Fibroblast of lung (primary cell): ENCODE measurements at regions not wholly inside any gene's neighbourhood (a gene's known extent, or its start where the extent isn't known, plus 50 kb on each side); places are given as distances from the start of the nearest gene placed in this dataset.

Experiments
- DNase-seq, 2 donors: peaks; one replicate each; pipeline versions ENCODE4 v3.0.0 to v3.0.0-alpha.2; 2010; ENCODE audit warnings: low read depth in 2 of 2
- H2AFZ ChIP-seq: 2 replicates; pipeline ENCODE4 v1.5.1; 2012; ENCODE audit warnings: low read length, control low read depth, inconsistent platforms
- H3K27ac ChIP-seq: 2 replicates; pipeline ENCODE4 v1.5.1; 2011; ENCODE audit warnings: low read length, control low read depth; ENCODE audit not compliant: insufficient read depth
- H3K27me3 ChIP-seq: 2 replicates; pipeline ENCODE4 v1.5.1; 2011; ENCODE audit warnings: mild to moderate bottlenecking, low read length; ENCODE audit not compliant: control insufficient read depth, insufficient read depth
- H3K36me3 ChIP-seq: 2 replicates; pipeline ENCODE4 v1.5.1; 2011; ENCODE audit warnings: low read length; ENCODE audit not compliant: control insufficient read depth, insufficient read depth
- H3K4me1 ChIP-seq: 2 replicates; pipeline ENCODE4 v1.5.1; 2011; ENCODE audit warnings: low read length; ENCODE audit not compliant: control insufficient read depth, insufficient read depth; ENCODE audit errors: extremely low read depth
- H3K4me2 ChIP-seq: 2 replicates; pipeline ENCODE4 v1.5.1; 2011; ENCODE audit warnings: low read length, control low read depth; ENCODE audit not compliant: insufficient read depth; ENCODE audit errors: extremely low read depth
- H3K4me3 ChIP-seq, 4 experiments: fragments of 200-600 bp in 1 of 4; sonication (generic) in 1 of 4; replicated peaks in 1 of 4; 2 replicates each; pipeline ENCODE4 v1.5.1; 2011 to 2016; ENCODE audit warnings: low read length in 4 of 4, low read depth in 3 of 4, mild to moderate bottlenecking in 3 of 4, control low read depth in 2 of 4, inconsistent platforms in 1 of 4, mixed read lengths in 1 of 4; ENCODE audit not compliant: insufficient read depth in 1 of 4; ENCODE audit errors: control extremely low read depth in 1 of 4
- H3K79me2 ChIP-seq: 2 replicates; pipeline ENCODE4 v1.5.1; 2012; ENCODE audit warnings: mild to moderate bottlenecking, low read length, inconsistent platforms; ENCODE audit not compliant: control insufficient read depth, insufficient read depth
- H3K9ac ChIP-seq: 2 replicates; pipeline ENCODE4 v1.5.1; 2011; ENCODE audit warnings: mild to moderate bottlenecking, low read length, control low read depth; ENCODE audit not compliant: insufficient read depth
- H3K9me3 ChIP-seq: 2 replicates; pipeline ENCODE4 v1.5.1; 2012; ENCODE audit warnings: low read depth, low read length; ENCODE audit not compliant: control insufficient read depth, insufficient read depth
- H4K20me1 ChIP-seq: 2 replicates; pipeline ENCODE4 v1.5.1; 2011; ENCODE audit warnings: low read length; ENCODE audit not compliant: control insufficient read depth, insufficient read depth; ENCODE audit errors: extremely low read depth
- EZH2 ChIP-seq: IDR thresholded peaks from 2 replicates; pipeline ENCODE4 v1.5.1; 2012; ENCODE audit warnings: low read length, control low read depth, mild to moderate bottlenecking; ENCODE audit errors: missing control alignments
- TF ChIP-seq, protein P1 (sequence below), 2 donors: IDR thresholded peaks in 1 of 2; conservative IDR thresholded peaks in 1 of 2; 1 replicate in 1 of 2; 2 replicates in 1 of 2; pipeline ENCODE4 v1.5.1; 2011 to 2012; ENCODE audit warnings: low read length in 2 of 2, control low read depth in 1 of 2, inconsistent platforms in 1 of 2, low read depth in 1 of 2, mild to moderate bottlenecking in 1 of 2

DNA sequence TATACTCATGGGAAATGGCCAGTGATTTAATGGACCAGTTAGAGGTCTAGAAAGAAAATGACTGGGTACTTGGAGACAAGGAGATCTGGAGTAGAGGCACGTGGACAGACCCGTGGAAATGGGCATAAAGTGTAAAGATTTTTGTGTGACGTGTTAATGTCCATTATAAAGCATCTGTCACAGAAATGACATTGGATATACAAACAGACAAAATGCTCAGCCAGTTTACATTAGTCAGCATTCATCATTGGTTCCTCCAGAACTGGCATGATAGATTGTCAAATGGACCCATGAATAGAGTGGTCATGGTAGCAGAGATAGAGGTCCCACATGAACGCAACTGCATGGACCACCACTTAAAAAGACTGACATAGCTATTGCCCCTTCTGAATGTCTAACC is 144.1 kb upstream of the GALNT15 start:
- Histone ChIP-seq H3K9me3 (no peaks in the 10 kb centered on the region), H3K36me3 (no peaks in the 10 kb centered on the region), H3K4me1 (peaks cover 2% of the 10 kb centered on the region), H2AFZ (no peak overlapping the region), H3K27me3 (no peaks in the 10 kb centered on the region), H3K27ac (no peak overlapping the region), H3K9ac (no peak overlapping the region), H3K79me2 (no peaks in the 10 kb centered on the region), H4K20me1 (no peaks in the 10 kb centered on the region), H3K4me2 (no peak overlapping the region), H3K4me3 (no peak overlapping the region)
- no peak for DNase-seq
- TF ChIP-seq EZH2, result no peak
- TF ChIP-seq, protein P1, sequence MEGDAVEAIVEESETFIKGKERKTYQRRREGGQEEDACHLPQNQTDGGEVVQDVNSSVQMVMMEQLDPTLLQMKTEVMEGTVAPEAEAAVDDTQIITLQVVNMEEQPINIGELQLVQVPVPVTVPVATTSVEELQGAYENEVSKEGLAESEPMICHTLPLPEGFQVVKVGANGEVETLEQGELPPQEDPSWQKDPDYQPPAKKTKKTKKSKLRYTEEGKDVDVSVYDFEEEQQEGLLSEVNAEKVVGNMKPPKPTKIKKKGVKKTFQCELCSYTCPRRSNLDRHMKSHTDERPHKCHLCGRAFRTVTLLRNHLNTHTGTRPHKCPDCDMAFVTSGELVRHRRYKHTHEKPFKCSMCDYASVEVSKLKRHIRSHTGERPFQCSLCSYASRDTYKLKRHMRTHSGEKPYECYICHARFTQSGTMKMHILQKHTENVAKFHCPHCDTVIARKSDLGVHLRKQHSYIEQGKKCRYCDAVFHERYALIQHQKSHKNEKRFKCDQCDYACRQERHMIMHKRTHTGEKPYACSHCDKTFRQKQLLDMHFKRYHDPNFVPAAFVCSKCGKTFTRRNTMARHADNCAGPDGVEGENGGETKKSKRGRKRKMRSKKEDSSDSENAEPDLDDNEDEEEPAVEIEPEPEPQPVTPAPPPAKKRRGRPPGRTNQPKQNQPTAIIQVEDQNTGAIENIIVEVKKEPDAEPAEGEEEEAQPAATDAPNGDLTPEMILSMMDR (conservative IDR thresholded peaks at IDR 0.05 in 1 of 2, IDR thresholded peaks at IDR 0.05 in 1 of 2; ENCODE audit: low read depth in 1 of 2, low read length in 2 of 2), result no peak

DNA sequence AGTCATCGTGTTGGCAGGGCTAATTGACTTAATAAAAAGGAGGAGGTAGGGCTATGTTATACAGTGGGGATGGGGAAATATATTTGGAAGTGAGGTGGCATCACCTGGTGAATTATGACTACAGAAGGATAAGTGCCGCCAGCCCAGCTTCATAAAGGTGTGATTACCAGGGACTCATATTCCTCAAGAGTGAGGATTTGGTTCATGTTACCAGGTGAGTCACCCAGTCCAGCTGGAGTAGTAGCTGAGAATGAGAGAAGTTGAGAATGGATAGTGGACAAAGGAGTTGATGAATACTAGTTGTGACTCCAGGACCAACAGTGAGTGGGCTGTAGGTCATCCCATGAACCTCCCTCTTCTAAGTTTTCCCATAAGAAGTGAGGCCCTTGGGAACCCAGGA is 143.0 kb upstream of the GALNT15 start:
- peaks cover 2% of the 10 kb centered on the region for H3K4me1 ChIP-seq
- no peaks in the 10 kb centered on the region for H3K27me3 ChIP-seq
- no peak overlapping the region for H3K9ac ChIP-seq
- no peak for TF ChIP-seq EZH2
- TF ChIP-seq, protein P1 (conservative IDR thresholded peaks at IDR 0.05 in 1 of 2, IDR thresholded peaks at IDR 0.05 in 1 of 2; ENCODE audit: low read depth in 1 of 2, low read length in 2 of 2), result no peak
- no peak overlapping the region for H3K4me2 ChIP-seq
- H2AFZ ChIP-seq, result no peak overlapping the region
- H4K20me1 ChIP-seq, result no peaks in the 10 kb centered on the region
- H3K9me3 ChIP-seq, result no peaks in the 10 kb centered on the region
- H3K27ac ChIP-seq, result no peak overlapping the region
- H3K36me3 ChIP-seq, result no peaks in the 10 kb centered on the region
- H3K4me3 ChIP-seq, result no peak overlapping the region
- DNase-seq, result no peak
- H3K79me2 ChIP-seq, result no peaks in the 10 kb centered on the region

DNA sequence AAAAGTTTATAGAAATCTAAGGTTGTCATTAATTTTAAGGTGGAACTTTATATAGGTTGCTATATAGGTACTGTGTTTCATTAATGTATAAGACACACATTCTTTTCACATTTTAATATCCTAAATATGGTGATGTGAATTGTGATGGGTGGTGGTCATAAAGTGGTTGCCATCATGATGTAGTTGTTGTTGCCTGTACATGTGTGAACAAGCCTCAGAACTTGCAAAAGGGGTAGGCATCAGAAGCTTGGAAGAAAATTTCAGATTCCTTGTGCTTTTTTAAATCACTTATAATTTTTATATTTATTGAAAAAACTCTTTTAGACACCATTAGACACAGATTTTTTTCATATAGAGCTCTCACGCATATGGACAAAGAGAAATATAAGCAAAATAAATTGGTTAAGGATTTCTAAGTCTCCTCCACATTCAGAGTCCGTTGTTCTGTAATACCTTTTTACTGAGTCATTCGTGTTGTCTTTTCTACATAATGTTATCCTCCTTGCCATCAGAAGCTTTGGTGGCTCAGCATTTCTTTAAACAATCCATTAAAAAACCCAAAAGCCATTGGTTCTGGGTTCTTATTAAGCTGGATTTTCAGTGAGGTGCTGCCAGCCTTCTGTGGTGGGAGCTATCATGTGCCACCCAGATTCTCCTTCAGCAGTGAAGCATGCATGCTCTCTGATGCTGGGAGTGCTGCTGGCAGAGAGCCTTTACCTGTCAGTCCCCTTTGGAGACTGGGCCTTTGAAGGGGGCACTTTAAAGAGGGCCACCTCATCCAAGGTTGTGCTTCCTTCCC is 140.4 kb upstream of the GALNT15 start:
- no peaks in the 10 kb centered on the region for H3K79me2 ChIP-seq
- no peak overlapping the region for H3K9ac ChIP-seq
- TF ChIP-seq, protein P1 (conservative IDR thresholded peaks at IDR 0.05 in 1 of 2, IDR thresholded peaks at IDR 0.05 in 1 of 2; ENCODE audit: low read depth in 1 of 2, low read length in 2 of 2), result no peak
- no peak for TF ChIP-seq EZH2
- H3K9me3 ChIP-seq, result no peaks in the 10 kb centered on the region
- no peak overlapping the region for H3K27ac ChIP-seq
- no peak overlapping the region for H2AFZ ChIP-seq
- H4K20me1 ChIP-seq, result no peaks in the 10 kb centered on the region
- no peak overlapping the region for H3K4me3 ChIP-seq
- H3K36me3 ChIP-seq, result no peaks in the 10 kb centered on the region
- no peak overlapping the region for H3K4me2 ChIP-seq
- no peaks in the 10 kb centered on the region for H3K27me3 ChIP-seq
- H3K4me1 ChIP-seq, result no peaks in the 10 kb centered on the region
- DNase-seq, result peak in 1 of 2 donors; percentile 74
